SK-N-SH treated with all-trans-retinoic acid at 6 μM for 48 hours (cell line): ENCODE measurements at regions not wholly inside any gene's neighbourhood (a gene's known extent, or its start where the extent isn't known, plus 50 kb on each side); places are given as distances from the start of the nearest gene placed in this dataset.

Experiments used
- ATAC-seq: fragments of 200-7000 bp; cut with Tn5 transposase; 3 replicates; pipeline ENCODE4 v1.9.1; 2020; ENCODE audit warnings: mild to moderate bottlenecking, moderate library complexity
- ARNTL ChIP-seq: fragments of 450-650 bp; formaldehyde crosslinking; IDR thresholded peaks from 2 replicates; pipeline ENCODE4 v1.5.0; 2020; ENCODE audit warnings: low read depth, mild to moderate bottlenecking, moderate library complexity, borderline replicate concordance
- CSDC2 ChIP-seq: fragments of 250-450 bp; sonication (Bioruptor Pico); IDR thresholded peaks from 2 replicates; pipeline ENCODE4 v1.5.0; 2020; ENCODE audit warnings: mild to moderate bottlenecking, moderate library complexity
- ESRRG ChIP-seq: fragments of 250-450 bp; sonication (Bioruptor Pico); IDR thresholded peaks from 2 replicates; pipeline ENCODE4 v1.6.1; 2021; ENCODE audit warnings: mild to moderate bottlenecking
- ISL1 ChIP-seq: fragments of 250-450 bp; sonication (Bioruptor Pico); IDR thresholded peaks from 2 replicates; pipeline ENCODE4 v2.1.2; 2022; ENCODE audit warnings: mild to moderate bottlenecking, moderate library complexity
- OSR1 ChIP-seq: fragments of 250-450 bp; sonication (Bioruptor Pico); IDR thresholded peaks from 2 replicates; pipeline ENCODE4 v1.8.0; 2022; ENCODE audit warnings: moderate library complexity, mild to moderate bottlenecking, inconsistent platforms
- RARB ChIP-seq: fragments of 250-450 bp; sonication (Bioruptor Pico); IDR thresholded peaks from 2 replicates; pipeline ENCODE4 v1.8.0; 2021; ENCODE audit warnings: mild to moderate bottlenecking, moderate library complexity
- SNAI2 ChIP-seq: fragments of 250-450 bp; sonication (Bioruptor Pico); IDR thresholded peaks from 2 replicates; pipeline ENCODE4 v1.5.0; 2020; ENCODE audit warnings: mild to moderate bottlenecking, moderate library complexity
- TOX ChIP-seq: fragments of 250-450 bp; sonication (Bioruptor Pico); IDR thresholded peaks from 2 replicates; pipeline ENCODE4 v1.8.0; 2021; ENCODE audit warnings: mild to moderate bottlenecking, moderate library complexity, borderline replicate concordance
- ZC3H10 ChIP-seq: fragments of 250-450 bp; sonication (Bioruptor Pico); IDR thresholded peaks from 2 replicates; pipeline ENCODE4 v1.5.1; 2021; ENCODE audit warnings: mild to moderate bottlenecking, moderate library complexity
- ZFP3 ChIP-seq: fragments of 250-450 bp; sonication (Bioruptor Pico); IDR thresholded peaks from 2 replicates; pipeline ENCODE4 v1.5.0; 2020; ENCODE audit warnings: mild to moderate bottlenecking, moderate library complexity
- ZFP30 ChIP-seq: fragments of 450-650 bp; formaldehyde crosslinking; IDR thresholded peaks from 2 replicates; pipeline ENCODE4 v1.5.0; 2022; ENCODE audit warnings: mild to moderate bottlenecking, moderate library complexity
- ZNF565 ChIP-seq: fragments of 450-650 bp; formaldehyde crosslinking; conservative IDR thresholded peaks from 2 replicates; pipeline ENCODE4 v1.5.0; 2020; ENCODE audit warnings: low read depth, mild to moderate bottlenecking, moderate library complexity
- ZNF70 ChIP-seq: fragments of 450-650 bp; formaldehyde crosslinking; IDR thresholded peaks from 2 replicates; pipeline ENCODE4 v1.5.0; 2020; ENCODE audit warnings: mild to moderate bottlenecking, moderate library complexity
- TF ChIP-seq, protein P1 (sequence below): fragments of 250-450 bp; sonication (Bioruptor Pico); IDR thresholded peaks from 2 replicates; pipeline ENCODE4 v1.5.1; 2020; ENCODE audit warnings: low read depth, mild to moderate bottlenecking, moderate library complexity
- TF ChIP-seq, protein P2 (sequence below): fragments of 250-450 bp; sonication (Bioruptor Pico); IDR thresholded peaks from 2 replicates; pipeline ENCODE4 v1.5.0; 2020; ENCODE audit warnings: mild to moderate bottlenecking, moderate library complexity
- TF ChIP-seq, protein P3 (sequence below): fragments of 250-450 bp; sonication (Bioruptor Pico); IDR thresholded peaks from 2 replicates; pipeline ENCODE4 v1.8.0; 2020; ENCODE audit warnings: mild to moderate bottlenecking, moderate library complexity, borderline replicate concordance
- TF ChIP-seq, protein P4 (sequence below): fragments of 250-450 bp; sonication (Bioruptor Pico); IDR thresholded peaks from 2 replicates; pipeline ENCODE4 v1.8.0; 2021; ENCODE audit warnings: low read depth, mild to moderate bottlenecking, moderate library complexity, borderline replicate concordance
- TF ChIP-seq, protein P5 (sequence below): fragments of 250-450 bp; sonication (Bioruptor Pico); IDR thresholded peaks from 2 replicates; pipeline ENCODE4 v1.5.1; 2021; ENCODE audit warnings: mild to moderate bottlenecking, moderate library complexity

DNA sequence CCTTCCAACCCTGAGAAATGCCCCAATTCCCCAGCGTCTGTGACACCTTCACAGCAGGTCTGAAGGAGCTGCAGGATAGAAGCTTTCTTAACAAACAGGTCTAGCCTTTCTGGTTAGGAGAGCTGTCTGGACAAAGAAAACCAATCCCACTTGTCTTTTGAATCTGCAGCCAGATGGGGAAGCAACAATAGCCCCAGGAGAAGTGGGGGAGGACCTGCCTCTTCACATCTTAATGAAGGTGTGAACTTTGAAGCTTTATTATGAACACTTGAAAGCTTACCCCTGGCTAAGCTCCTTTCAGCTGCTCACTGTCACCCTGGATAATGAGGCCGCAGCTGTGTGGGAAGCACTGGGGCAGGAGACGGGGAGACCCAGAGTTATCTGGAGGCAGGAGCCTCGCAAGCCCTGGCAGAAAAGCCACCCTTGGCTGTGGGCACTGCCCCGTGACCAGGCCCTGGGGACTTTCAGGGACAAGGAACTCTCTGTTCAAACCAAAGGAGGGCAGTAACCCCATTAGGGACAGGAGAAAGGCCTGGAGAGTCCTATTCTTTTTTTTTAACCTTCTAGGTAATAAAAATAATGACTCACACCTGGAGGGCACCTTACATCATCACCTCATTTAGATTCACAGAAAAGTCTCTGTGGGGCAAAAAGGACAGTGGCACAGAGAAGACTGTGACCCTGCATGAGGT is 151.8 kb upstream of the RAD23B start:
- no peak for ATAC-seq

DNA sequence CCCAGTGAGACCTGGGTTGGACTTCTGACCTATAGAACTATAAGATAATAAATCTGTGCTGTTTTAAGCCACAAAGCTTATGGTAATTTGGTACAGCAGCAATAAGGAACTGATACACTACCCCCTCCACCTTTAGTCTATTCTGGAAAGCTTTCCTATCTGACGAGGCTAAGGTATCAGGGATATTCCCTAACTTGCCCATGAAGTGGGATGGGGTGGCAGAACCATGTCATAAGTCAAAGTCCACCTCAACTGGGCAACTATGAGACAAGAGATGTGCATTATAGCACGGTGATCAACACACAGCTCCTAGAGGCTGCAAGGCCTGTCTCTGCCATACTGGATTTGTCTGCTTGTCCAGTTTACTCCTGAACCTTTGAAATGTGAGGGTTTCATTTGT is 146.8 kb upstream of the RAD23B start:
- no peak for ATAC-seq
- TF ChIP-seq CSDC2 (CRISPR knock-in tag) (no peak), ZFP3 (CRISPR knock-in tag) (no peak), SNAI2 (CRISPR knock-in tag) (no peak), RARB (no peak), ZC3H10 (CRISPR knock-in tag) (no peak), ARNTL (CRISPR knock-in tag) (no peak), ZNF70 (CRISPR knock-in tag) (no peak), TOX (CRISPR knock-in tag) (no peak), ZFP30 (no peak), OSR1 (CRISPR knock-in tag) (no peak)
- TF ChIP-seq, protein P1, sequence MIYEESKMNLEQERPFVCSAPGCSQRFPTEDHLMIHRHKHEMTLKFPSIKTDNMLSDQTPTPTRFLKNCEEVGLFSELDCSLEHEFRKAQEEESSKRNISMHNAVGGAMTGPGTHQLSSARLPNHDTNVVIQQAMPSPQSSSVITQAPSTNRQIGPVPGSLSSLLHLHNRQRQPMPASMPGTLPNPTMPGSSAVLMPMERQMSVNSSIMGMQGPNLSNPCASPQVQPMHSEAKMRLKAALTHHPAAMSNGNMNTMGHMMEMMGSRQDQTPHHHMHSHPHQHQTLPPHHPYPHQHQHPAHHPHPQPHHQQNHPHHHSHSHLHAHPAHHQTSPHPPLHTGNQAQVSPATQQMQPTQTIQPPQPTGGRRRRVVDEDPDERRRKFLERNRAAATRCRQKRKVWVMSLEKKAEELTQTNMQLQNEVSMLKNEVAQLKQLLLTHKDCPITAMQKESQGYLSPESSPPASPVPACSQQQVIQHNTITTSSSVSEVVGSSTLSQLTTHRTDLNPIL (CRISPR knock-in tag), result no peak
- TF ChIP-seq, protein P2, sequence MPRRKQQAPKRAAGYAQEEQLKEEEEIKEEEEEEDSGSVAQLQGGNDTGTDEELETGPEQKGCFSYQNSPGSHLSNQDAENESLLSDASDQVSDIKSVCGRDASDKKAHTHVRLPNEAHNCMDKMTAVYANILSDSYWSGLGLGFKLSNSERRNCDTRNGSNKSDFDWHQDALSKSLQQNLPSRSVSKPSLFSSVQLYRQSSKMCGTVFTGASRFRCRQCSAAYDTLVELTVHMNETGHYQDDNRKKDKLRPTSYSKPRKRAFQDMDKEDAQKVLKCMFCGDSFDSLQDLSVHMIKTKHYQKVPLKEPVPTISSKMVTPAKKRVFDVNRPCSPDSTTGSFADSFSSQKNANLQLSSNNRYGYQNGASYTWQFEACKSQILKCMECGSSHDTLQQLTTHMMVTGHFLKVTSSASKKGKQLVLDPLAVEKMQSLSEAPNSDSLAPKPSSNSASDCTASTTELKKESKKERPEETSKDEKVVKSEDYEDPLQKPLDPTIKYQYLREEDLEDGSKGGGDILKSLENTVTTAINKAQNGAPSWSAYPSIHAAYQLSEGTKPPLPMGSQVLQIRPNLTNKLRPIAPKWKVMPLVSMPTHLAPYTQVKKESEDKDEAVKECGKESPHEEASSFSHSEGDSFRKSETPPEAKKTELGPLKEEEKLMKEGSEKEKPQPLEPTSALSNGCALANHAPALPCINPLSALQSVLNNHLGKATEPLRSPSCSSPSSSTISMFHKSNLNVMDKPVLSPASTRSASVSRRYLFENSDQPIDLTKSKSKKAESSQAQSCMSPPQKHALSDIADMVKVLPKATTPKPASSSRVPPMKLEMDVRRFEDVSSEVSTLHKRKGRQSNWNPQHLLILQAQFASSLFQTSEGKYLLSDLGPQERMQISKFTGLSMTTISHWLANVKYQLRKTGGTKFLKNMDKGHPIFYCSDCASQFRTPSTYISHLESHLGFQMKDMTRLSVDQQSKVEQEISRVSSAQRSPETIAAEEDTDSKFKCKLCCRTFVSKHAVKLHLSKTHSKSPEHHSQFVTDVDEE (CRISPR knock-in tag), result no peak
- TF ChIP-seq, protein P3, sequence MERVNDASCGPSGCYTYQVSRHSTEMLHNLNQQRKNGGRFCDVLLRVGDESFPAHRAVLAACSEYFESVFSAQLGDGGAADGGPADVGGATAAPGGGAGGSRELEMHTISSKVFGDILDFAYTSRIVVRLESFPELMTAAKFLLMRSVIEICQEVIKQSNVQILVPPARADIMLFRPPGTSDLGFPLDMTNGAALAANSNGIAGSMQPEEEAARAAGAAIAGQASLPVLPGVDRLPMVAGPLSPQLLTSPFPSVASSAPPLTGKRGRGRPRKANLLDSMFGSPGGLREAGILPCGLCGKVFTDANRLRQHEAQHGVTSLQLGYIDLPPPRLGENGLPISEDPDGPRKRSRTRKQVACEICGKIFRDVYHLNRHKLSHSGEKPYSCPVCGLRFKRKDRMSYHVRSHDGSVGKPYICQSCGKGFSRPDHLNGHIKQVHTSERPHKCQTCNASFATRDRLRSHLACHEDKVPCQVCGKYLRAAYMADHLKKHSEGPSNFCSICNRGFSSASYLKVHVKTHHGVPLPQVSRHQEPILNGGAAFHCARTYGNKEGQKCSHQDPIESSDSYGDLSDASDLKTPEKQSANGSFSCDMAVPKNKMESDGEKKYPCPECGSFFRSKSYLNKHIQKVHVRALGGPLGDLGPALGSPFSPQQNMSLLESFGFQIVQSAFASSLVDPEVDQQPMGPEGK (CRISPR knock-in tag), result no peak

More for the DNA sequence above, 151.8 kb upstream of the RAD23B start:
- TF ChIP-seq, protein P3 (CRISPR knock-in tag), result no peak
- TF ChIP-seq ARNTL (CRISPR knock-in tag), result no peak
- no peak for TF ChIP-seq SNAI2 (CRISPR knock-in tag)
- TF ChIP-seq OSR1 (CRISPR knock-in tag), result no peak
- TF ChIP-seq, protein P2 (CRISPR knock-in tag), result no peak
- TF ChIP-seq ESRRG (CRISPR knock-in tag), result no peak
- no peak for TF ChIP-seq ZFP3 (CRISPR knock-in tag)
- TF ChIP-seq ZNF565 (CRISPR knock-in tag), result no peak
- TF ChIP-seq, protein P1 (CRISPR knock-in tag), result no peak
- TF ChIP-seq ZFP30, result no peak
- TF ChIP-seq, protein P4, sequence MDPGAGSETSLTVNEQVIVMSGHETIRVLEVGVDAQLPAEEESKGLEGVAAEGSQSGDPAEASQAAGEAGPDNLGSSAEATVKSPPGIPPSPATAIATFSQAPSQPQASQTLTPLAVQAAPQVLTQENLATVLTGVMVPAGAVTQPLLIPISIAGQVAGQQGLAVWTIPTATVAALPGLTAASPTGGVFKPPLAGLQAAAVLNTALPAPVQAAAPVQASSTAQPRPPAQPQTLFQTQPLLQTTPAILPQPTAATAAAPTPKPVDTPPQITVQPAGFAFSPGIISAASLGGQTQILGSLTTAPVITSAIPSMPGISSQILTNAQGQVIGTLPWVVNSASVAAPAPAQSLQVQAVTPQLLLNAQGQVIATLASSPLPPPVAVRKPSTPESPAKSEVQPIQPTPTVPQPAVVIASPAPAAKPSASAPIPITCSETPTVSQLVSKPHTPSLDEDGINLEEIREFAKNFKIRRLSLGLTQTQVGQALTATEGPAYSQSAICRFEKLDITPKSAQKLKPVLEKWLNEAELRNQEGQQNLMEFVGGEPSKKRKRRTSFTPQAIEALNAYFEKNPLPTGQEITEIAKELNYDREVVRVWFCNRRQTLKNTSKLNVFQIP (CRISPR knock-in tag), result no peak
- TF ChIP-seq, protein P5, sequence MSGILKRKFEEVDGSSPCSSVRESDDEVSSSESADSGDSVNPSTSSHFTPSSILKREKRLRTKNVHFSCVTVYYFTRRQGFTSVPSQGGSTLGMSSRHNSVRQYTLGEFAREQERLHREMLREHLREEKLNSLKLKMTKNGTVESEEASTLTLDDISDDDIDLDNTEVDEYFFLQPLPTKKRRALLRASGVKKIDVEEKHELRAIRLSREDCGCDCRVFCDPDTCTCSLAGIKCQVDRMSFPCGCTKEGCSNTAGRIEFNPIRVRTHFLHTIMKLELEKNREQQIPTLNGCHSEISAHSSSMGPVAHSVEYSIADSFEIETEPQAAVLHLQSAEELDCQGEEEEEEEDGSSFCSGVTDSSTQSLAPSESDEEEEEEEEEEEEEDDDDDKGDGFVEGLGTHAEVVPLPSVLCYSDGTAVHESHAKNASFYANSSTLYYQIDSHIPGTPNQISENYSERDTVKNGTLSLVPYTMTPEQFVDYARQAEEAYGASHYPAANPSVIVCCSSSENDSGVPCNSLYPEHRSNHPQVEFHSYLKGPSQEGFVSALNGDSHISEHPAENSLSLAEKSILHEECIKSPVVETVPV (CRISPR knock-in tag), result no peak
- no peak for TF ChIP-seq TOX (CRISPR knock-in tag)
- no peak for TF ChIP-seq ISL1
